Heart left ventricle (tissue), 13 donors: ENCODE measurements at regions not wholly inside any gene's neighbourhood (a gene's known extent, or its start where the extent isn't known, plus 50 kb on each side); places are given as distances from the start of the nearest gene placed in this dataset.

Experiments used
- POLR2A ChIP-seq, 2 donors: fragments of 450-650 bp; IDR thresholded peaks; one replicate each; pipeline ENCODE4 v1.6.1; 2017; ENCODE audit warnings: antibody characterized with exemption in 2 of 2, mild to moderate bottlenecking in 2 of 2, moderate library complexity in 2 of 2
- TF ChIP-seq, protein P1 (sequence below), 12 donors: fragments of 200-600 bp; sonication (generic) in 4 of 12; IDR thresholded peaks; one replicate each; pipeline versions ENCODE4 v1.5.0 to v1.8.0; 2018 to 2022; ENCODE audit warnings: antibody characterized with exemption in 12 of 12, mild to moderate bottlenecking in 5 of 12
- donor health status: ischemic (EF 13 %, LVEDD 7.1; RV severe dilation, severe dysfunction).
- donor health status: DM: no; HTN: yes; CAD: no.
- donor health status: DM: no; HTN: no; CAD: no.
- donor health status: ischemic (EF 25% LVEDD 6.9; RV normal size, moderate dysfunction).
- donor health status: ischemic (EF 25% LVEDD 5.7; RV mildly dilated, moderate dysfunction).
- donor health status: ischemic (EF 35%, LVEDD 5.7; RV mildly dilated, moderate dysfunction).
- donor health status: nonischemic (EF 11% LVEDD 7.7; RV severe dilation, severe dysfunction).
- donor health status: DM: yes; HTN: yes; CAD: no.
- donor health status: PGD.
- donor health status: ischemic (EF 29% LVEDD 5.4; RV normal size, mild dysfunction).
- donor health status: nonischemic (EF 23%, LVEDD 6.1; RV moderate dilation, normal function).

- TF ChIP-seq, protein P1, sequence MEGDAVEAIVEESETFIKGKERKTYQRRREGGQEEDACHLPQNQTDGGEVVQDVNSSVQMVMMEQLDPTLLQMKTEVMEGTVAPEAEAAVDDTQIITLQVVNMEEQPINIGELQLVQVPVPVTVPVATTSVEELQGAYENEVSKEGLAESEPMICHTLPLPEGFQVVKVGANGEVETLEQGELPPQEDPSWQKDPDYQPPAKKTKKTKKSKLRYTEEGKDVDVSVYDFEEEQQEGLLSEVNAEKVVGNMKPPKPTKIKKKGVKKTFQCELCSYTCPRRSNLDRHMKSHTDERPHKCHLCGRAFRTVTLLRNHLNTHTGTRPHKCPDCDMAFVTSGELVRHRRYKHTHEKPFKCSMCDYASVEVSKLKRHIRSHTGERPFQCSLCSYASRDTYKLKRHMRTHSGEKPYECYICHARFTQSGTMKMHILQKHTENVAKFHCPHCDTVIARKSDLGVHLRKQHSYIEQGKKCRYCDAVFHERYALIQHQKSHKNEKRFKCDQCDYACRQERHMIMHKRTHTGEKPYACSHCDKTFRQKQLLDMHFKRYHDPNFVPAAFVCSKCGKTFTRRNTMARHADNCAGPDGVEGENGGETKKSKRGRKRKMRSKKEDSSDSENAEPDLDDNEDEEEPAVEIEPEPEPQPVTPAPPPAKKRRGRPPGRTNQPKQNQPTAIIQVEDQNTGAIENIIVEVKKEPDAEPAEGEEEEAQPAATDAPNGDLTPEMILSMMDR (IDR thresholded peaks at IDR 0.05) = no peak
- no peak for TF ChIP-seq POLR2A (IDR thresholded peaks at IDR 0.05)
Measured at GRCh38 chr4:137131201-137131600, 401.1 kb downstream of the PCDH18 start.
